A549 (cell line): ENCODE measurements at regions not wholly inside any gene's neighbourhood (a gene's known extent, or its start where the extent isn't known, plus 50 kb on each side); places are given as distances from the start of the nearest gene placed in this dataset.

Experiments
- ATAC-seq, 2 experiments: fragments of 200-7000 bp in 1 of 2; fragments of >200 bp in 1 of 2; cut with Nextera tagmentation in 1 of 2; cut with Tn5 transposase in 1 of 2; 3 replicates each; pipeline versions ENCODE4 v1.8.0 to v1.9.1; 2018 to 2020; ENCODE audit warnings: mild to moderate bottlenecking in 1 of 2, moderate library complexity in 1 of 2
- CTCF ChIA-PET: fragments of 300-600 bp; sonication (Branson Sonifier 250); formaldehyde crosslinking; extraction: SDS; loops from one replicate; lab custom pipeline; 2021; ENCODE audit warnings: antibody characterized with exemption, inconsistent platforms; lab: Yijun Ruan, JAX
- POLR2A ChIA-PET: fragments of 350-600 bp; formaldehyde crosslinking; extraction: SDS; loops from one replicate; lab custom pipeline; 2021; ENCODE audit warnings: antibody characterized with exemption, inconsistent platforms; lab: Yijun Ruan, JAX
- DNase-seq, 2 experiments: peaks; one replicate each; pipeline versions ENCODE4 v3.0.0 to v3.0.0-alpha.2; 2011 to 2016; ENCODE audit warnings: low read depth in 1 of 2, low spot score in 1 of 2
- FAIRE-seq: peaks from 2 replicates; lab custom pipeline; 2011; peaks lifted over from hg19 to GRCh38; lab: Jason Lieb, UNC
- H3K27ac ChIP-seq, 2 experiments: fragments of >200 bp; sonication (Bioruptor Twin); formaldehyde crosslinking; 3 replicates each; pipeline ENCODE4 v1.5.1; 2016 to 2017
- H3K4me1 ChIP-seq: fragments of >200 bp; sonication (Bioruptor Twin); formaldehyde crosslinking; 3 replicates; pipeline ENCODE4 v1.6.1; 2016
- H3K4me2 ChIP-seq: fragments of >200 bp; sonication (Bioruptor Twin); formaldehyde crosslinking; 3 replicates; pipeline ENCODE4 v1.6.1; 2016
- H3K4me3 ChIP-seq: fragments of >200 bp; sonication (Bioruptor Twin); formaldehyde crosslinking; 3 replicates; pipeline ENCODE4 v1.5.1; 2016
- H3K9me3 ChIP-seq: fragments of >200 bp; sonication (Bioruptor Twin); formaldehyde crosslinking; 3 replicates; pipeline ENCODE4 v1.6.1; 2016
- BHLHE40 ChIP-seq: IDR thresholded peaks from 2 replicates; pipeline ENCODE4 v1.6.1; 2012; ENCODE audit warnings: low read depth, low read length, inconsistent platforms
- CEBPB ChIP-seq, 2 experiments: fragments of >200 bp in 1 of 2; sonication (Bioruptor Twin) in 1 of 2; formaldehyde crosslinking in 1 of 2; IDR thresholded peaks; 2 replicates each; pipeline ENCODE4 v1.6.1; 2012 to 2016
- EP300 ChIP-seq, 2 experiments: fragments of >200 bp; sonication (Bioruptor Twin); formaldehyde crosslinking; IDR thresholded peaks; 2 replicates in 1 of 2; 3 replicates in 1 of 2; pipeline ENCODE4 v1.6.1; 2016 to 2017
- HOXB13 ChIP-seq: fragments of 250-450 bp; sonication (Bioruptor Pico); IDR thresholded peaks from 2 replicates; pipeline ENCODE4 v1.5.0; 2020; ENCODE audit warnings: low read depth, mild to moderate bottlenecking, moderate library complexity
- NFE2L2 ChIP-seq: fragments of 150-350 bp; conservative IDR thresholded peaks from 2 replicates; pipeline ENCODE4 v1.6.1; 2014; ENCODE audit warnings: low read length
- RAD21 ChIP-seq, 2 experiments: fragments of >200 bp in 1 of 2; sonication (Bioruptor Twin) in 1 of 2; formaldehyde crosslinking in 1 of 2; IDR thresholded peaks in 1 of 2; conservative IDR thresholded peaks in 1 of 2; 2 replicates in 1 of 2; 3 replicates in 1 of 2; pipeline ENCODE4 v1.6.1; 2012 to 2018; ENCODE audit warnings: inconsistent platforms in 1 of 2
- WGBS: methylation state at CpG from one replicate; pipeline ENCODE4 v1.1.6; 2017; ENCODE audit errors: missing lambda C conversion rate; 5-methylcytosine and 5-hydroxymethylcytosine counted together

DNA sequence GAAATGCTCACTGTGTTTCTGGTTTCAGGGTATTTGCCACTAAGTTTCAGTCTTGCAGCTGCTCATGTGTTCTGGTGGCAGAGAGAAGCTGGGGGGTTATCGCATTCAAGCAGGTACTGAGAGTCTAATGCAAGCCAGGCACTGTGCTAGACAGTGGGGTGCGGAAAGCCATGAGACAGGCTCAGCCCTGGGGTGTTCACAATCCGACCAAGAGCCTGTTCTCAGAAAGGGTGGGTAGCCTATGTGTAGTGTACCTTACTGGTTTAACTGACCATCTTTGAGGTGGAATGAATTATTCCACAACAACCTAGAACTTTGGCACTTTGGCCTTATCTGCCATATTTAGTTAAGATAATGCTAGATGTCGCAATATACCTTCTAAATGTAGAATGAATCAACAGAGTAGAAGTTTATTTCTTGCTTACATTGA, 55.3 kb upstream of the ROR1 start:
- Histone ChIP-seq H3K4me3 (no peak overlapping the region), H3K9me3 (no peaks in the 10 kb centered on the region), H3K4me2 (0 out of 3 replicates have a peak overlapping the region, but pooled peaks have one; percentile 15), H3K4me1 (peaks cover 48% of the 10 kb centered on the region), H3K27ac (peak overlapping the region; percentile 17 to 69; a peak in 3 of 6 replicates)
- no peak for TF ChIP-seq NFE2L2
- peak; percentile 48 to 76; a peak in 3 of 4 replicates for TF ChIP-seq CEBPB (IDR thresholded peaks at IDR 0.05)
- DNase-seq (no peak), FAIRE-seq (no peak), ATAC-seq (no peak)
- ChIA-PET CTCF (interaction anchor here (1.3 to 2.5 kb wide), 3 partner anchors 20 to 27 kb away, joined by 3 to 11 read pairs (median 5); no protein-coding TSS in a partner anchor), POLR2A (no interaction called here)
- 98% methylated on average over 4 of the region's 4 CpGs for WGBS

DNA sequence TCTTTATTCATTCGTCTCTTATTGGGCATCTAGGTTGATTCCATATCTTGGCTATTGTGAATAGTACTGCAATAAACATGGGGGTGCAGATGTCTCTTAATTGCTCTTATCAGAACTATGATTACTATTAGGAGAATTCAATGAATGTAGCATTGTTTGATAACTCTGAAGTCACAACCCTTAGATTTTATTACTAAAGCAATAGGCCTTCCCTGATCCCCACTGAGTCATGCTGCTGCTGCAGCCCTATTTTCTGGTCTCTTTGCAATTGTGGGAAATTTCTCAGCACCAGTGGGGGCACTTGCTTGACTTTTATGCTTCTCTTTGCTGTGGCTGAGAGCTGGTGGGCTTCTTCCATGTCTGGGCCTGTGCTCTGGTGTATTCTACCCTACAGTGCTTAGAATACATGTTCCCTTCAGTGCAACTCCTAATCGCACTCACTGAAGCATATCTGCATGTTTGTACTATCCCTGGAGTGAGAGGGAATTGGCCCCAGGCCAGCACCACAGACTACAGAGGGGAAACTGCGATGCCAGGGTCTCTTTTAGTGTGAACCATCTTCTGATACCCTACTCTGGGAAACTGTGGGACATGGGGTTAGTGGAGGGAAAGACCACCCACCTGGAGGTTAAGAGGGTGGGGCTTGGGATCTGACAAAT, 52.2 kb upstream of the ROR1 start:
- CTCF ChIA-PET = no interaction called here
- TF ChIP-seq EP300 (IDR thresholded peaks at IDR 0.05) = peak in 1 of 2 experiments; percentile 25; a peak in 1 of 5 replicates
- no peak for TF ChIP-seq RAD21 (conservative IDR thresholded peaks at IDR 0.05 in 1 of 2, IDR thresholded peaks at IDR 0.05 in 1 of 2)
- TF ChIP-seq, all 56 proteins: peak for 1
- WGBS = 60% methylated on average over 3 of the region's 3 CpGs

DNA sequence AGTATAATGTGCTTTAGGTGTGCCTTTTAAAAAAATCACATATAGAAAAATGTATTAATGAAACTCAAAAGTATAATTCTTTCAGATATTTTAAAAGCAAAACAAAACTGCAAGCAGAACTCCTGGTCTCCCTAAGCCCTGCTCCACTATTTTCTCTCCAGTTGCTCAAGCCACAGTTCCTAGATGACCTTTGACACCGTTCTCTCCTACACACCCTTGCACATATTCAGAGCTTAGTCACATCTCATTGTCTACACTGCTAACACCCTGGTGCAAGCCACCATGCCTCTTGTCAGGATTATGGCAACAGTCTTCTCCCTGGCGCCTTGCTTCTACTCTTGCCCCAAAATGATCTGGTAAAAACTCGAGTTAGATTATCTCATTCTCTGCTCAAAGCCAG, 50.2 kb upstream of the ROR1 start:
- FAIRE-seq = no peak
- CTCF ChIA-PET = interaction anchor here (2.3 kb wide), 1 partner anchor 32 kb away, joined by 8 read pairs; no protein-coding TSS in a partner anchor
- WGBS = 30% methylated on average over 3 of the region's 3 CpGs

More for the DNA sequence above, 52.2 kb upstream of the ROR1 start:
- H3K4me3 ChIP-seq = no peak overlapping the region
- H3K4me2 ChIP-seq = peak overlapping the region; percentile 29; the same call in 1 of the 3 replicates
- peak in 1 of 2 experiments; percentile 48; a peak in 3 of 6 replicates for ATAC-seq
- DNase-seq = no peak
- H3K9me3 ChIP-seq = no peaks in the 10 kb centered on the region
- POLR2A ChIA-PET = no interaction called here
- H3K4me1 ChIP-seq = peaks cover 47% of the 10 kb centered on the region
- FAIRE-seq = no peak
- H3K27ac ChIP-seq = peak overlapping the region; percentile 62 to 76

More for the DNA sequence above, 50.2 kb upstream of the ROR1 start:
- no peak overlapping the region for H3K4me3 ChIP-seq
- TF ChIP-seq HOXB13 (0 out of 2 replicates have a peak, but pooled peaks have one; percentile 29), BHLHE40 (no peak)
- TF ChIP-seq, all 56 proteins: peak for 1
- Histone ChIP-seq H3K27ac (peak overlapping the region; percentile 64 to 76), H3K9me3 (no peaks in the 10 kb centered on the region), H3K4me1 (peaks cover 41% of the 10 kb centered on the region), H3K4me2 (peak overlapping the region; percentile 44)
- ATAC-seq (peak in 1 of 2 experiments; percentile 66; a peak in 3 of 6 replicates), DNase-seq (peak in 1 of 2 experiments; percentile 29)
- POLR2A ChIA-PET = no interaction called here
